ENCODE measurements at regions not wholly inside any gene's neighbourhood (a gene's known extent, or its start where the extent isn't known, plus 50 kb on each side); places are given as distances from the start of the nearest gene placed in this dataset.
A peak's percentile ranks its signal among the peaks of the same experiment; 100 is the strongest.

DNA sequence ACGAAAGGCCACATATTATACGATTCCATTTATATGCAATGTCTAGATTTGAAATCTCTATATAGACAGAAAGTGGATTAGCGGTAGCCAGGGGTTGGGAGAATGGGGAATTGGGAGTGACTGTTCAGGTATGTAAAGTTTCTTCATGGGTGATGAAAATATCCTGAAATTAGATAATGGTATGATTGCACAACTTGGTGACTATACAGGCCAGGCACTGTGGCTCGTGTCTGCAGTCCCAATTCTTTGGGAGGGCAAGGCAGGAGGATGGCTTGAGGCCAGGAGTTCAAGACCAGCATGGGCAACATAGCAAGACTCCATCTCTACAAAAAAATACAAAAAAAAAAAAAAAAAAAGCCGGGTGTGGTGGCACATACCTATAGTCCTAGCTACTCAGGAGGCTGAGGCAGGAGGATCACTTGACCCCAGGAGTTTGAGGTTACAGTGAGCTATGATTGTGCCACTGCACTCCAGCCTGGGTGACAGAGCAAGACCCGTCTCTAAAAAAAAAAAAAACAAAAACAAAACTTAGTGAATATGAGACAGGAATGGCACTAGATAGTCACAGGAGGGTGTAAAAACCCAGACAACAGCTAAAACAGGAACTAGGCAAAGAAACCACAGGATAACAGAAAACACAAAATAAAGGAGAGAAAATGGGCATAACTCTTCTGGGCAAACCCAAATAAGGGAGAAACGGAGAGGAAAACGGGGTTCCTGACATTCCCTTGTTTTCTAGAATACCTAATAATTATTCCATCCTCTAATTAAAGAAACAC, 72.1 kb upstream of the ZNF618 start:
- WGBS: 61% methylated on average over 8 of the region's 8 CpGs
- Histone ChIP-seq H3K27ac (no peak overlapping the region), H3K4me3 (no peak overlapping the region), H3K27me3 (no peaks in the 10 kb centered on the region), H3K36me3 (no peaks in the 10 kb centered on the region), H3K4me1 (peaks cover 6% of the 10 kb centered on the region), H3K9me3 (no peaks in the 10 kb centered on the region)
- DNase-seq (ENCODE audit: low spot score in 2 of 2): no peak
- TF ChIP-seq EP300 (IDR thresholded peaks at IDR 0.05): no peak
- TF ChIP-seq, protein P1, sequence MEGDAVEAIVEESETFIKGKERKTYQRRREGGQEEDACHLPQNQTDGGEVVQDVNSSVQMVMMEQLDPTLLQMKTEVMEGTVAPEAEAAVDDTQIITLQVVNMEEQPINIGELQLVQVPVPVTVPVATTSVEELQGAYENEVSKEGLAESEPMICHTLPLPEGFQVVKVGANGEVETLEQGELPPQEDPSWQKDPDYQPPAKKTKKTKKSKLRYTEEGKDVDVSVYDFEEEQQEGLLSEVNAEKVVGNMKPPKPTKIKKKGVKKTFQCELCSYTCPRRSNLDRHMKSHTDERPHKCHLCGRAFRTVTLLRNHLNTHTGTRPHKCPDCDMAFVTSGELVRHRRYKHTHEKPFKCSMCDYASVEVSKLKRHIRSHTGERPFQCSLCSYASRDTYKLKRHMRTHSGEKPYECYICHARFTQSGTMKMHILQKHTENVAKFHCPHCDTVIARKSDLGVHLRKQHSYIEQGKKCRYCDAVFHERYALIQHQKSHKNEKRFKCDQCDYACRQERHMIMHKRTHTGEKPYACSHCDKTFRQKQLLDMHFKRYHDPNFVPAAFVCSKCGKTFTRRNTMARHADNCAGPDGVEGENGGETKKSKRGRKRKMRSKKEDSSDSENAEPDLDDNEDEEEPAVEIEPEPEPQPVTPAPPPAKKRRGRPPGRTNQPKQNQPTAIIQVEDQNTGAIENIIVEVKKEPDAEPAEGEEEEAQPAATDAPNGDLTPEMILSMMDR (IDR thresholded peaks at IDR 0.05): no peak
- no peak for TF ChIP-seq POLR2AphosphoS5 (IDR thresholded peaks at IDR 0.05)

DNA sequence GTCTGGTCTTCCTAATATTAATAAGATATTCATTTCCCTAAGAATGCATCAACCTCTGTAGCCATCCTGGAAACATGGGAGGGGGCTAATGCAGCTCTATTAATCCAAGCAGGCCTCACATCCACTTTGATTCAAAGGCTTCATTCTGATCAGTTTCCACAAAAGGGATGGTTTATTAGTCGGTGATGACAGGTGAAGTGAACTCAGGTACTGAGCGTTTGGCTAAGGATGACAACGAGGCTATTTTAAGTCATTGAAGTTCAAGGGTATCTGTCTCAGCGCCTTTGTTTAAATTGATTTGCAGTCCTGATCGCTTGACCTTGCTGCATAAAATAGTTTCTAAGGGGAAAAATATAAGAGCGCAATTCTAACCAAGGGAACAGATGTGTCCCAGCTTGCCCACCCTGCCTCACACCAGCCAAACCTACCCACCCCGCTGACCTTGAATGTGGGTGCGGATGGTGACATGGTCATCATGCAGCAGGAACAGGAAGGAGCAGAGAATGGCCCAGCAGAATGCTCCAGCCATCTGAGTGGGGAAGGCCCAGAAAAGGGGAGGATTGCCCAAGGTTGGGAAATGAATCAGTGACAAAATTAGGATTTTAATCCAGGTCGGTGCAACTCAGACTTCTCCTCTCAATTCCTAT, 70.5 kb upstream of the ZNF618 start:
- Histone ChIP-seq H3K27me3 (no peaks in the 10 kb centered on the region), H3K27ac (no peak overlapping the region), H3K4me3 (no peak overlapping the region), H3K9me3 (no peaks in the 10 kb centered on the region), H3K4me1 (peaks cover 6% of the 10 kb centered on the region), H3K36me3 (no peaks in the 10 kb centered on the region)
- DNase-seq (ENCODE audit: low spot score in 2 of 2): no peak
- no peak for TF ChIP-seq POLR2AphosphoS5 (IDR thresholded peaks at IDR 0.05)
- no peak for TF ChIP-seq EP300 (IDR thresholded peaks at IDR 0.05)
- WGBS: 94% methylated on average over 9 of the region's 9 CpGs

DNA sequence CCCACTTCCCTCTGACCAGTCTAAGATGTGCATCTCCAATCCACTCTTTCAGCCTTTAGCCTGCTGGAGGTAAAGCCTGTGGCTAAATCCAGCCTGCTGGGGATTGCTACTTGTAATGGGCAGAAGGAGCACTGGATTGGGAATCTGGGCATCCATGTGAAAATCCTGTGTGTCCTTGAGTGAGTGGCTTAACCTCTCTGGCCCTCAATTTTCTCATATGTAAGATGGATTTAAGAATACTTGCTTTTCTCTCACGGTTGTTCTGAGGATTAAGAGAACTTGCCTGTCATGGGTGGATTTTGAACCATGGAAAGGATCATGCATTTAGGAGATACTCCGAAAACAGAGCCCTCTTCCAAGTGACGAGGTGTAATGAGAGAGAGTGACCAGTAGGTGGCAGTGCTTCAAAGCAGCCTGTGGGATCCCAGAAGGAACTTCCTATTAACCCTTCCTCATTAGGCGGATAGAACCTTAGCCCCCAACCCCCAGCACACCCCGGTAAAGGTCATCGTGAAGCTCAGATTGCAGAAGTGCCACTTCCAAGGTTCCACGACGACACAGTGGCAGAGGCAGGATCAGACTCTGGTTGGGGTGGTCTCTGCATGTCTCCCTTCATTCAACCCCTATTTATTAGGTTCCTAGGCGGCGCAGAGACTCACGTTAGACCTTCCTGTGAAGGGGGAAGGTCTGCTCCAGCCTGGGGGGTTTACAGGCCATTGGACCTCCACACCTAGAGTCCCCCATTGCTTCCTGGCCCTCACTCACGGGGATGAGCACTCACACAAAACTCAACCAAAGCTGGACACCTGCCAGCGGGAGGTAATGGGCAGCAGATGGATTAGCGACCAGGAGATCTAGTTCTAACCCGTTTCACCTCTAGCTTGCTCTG, 68.7 kb upstream of the ZNF618 start:
- WGBS: 16% methylated on average over 15 of the region's 15 CpGs
- no peak for DNase-seq (ENCODE audit: low spot score in 2 of 2)

DNA sequence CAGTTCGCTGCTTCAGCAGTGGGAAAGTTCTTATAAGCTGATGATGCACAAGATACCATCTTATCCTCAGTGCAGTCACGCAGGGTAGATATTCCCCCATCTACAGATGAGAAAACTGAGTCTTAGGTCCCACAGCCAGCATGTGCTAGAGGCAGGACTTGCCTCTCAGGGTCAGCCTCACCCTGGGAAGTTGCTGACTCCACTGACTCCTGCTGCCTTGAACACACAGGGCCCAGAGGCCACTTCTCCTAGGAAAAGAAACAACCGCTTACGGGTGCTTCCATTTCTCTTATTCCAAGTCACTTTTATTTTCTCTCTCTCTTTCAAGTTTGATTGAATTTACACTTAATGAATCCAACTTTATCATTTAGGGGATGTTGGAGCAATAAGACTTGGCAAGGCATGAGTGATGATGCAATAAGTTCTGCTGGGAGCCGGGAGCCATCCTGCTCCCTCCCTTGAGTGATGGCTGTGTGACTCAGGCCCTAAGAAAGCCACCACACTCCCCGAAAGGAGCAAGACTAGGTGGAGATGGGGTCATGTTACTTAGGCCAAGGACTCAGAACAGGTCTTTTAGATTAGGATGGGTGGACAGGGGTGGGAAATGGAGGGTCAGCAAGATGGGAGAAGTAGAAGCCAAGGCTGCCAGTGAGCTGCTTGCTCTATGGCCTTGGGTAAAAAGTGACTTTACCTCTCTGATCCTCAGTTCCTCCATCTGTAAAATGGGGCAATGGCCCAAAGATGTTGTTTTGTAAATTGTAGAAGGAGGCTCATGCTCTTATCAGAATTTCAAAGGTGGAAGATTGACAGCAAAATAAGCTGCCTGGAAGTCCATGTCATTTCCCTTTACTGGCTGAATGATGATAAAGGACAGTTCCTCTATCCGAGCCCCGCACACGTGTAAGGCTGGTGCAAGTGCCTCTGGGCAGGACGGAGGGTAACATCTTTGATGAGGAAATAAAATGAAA, 67.4 kb upstream of the ZNF618 start:
- no peak overlapping the region for H3K4me3 ChIP-seq
- no peak for DNase-seq (ENCODE audit: low spot score in 2 of 2)
- TF ChIP-seq POLR2A (IDR thresholded peaks at IDR 0.05) (no peak), EP300 (IDR thresholded peaks at IDR 0.05) (no peak), POLR2AphosphoS5 (IDR thresholded peaks at IDR 0.05) (no peak)
- TF ChIP-seq, protein P1 (IDR thresholded peaks at IDR 0.05): no peak
- no peaks in the 10 kb centered on the region for H3K27me3 ChIP-seq
- H3K36me3 ChIP-seq: no peaks in the 10 kb centered on the region
- 63% methylated on average over 10 of the region's 10 CpGs for WGBS
- H3K4me1 ChIP-seq: peaks cover 6% of the 10 kb centered on the region
- H3K9me3 ChIP-seq: no peaks in the 10 kb centered on the region
- H3K27ac ChIP-seq: no peak overlapping the region

More for the DNA sequence above, 68.7 kb upstream of the ZNF618 start:
- Histone ChIP-seq H3K36me3 (no peaks in the 10 kb centered on the region), H3K4me3 (no peak overlapping the region), H3K4me1 (peaks cover 6% of the 10 kb centered on the region), H3K9me3 (no peaks in the 10 kb centered on the region), H3K27me3 (no peaks in the 10 kb centered on the region), H3K27ac (no peak overlapping the region)
- TF ChIP-seq, protein P1 (IDR thresholded peaks at IDR 0.05): peak; percentile 67 to 90
- TF ChIP-seq EP300 (IDR thresholded peaks at IDR 0.05) (no peak), POLR2AphosphoS5 (IDR thresholded peaks at IDR 0.05) (no peak), POLR2A (IDR thresholded peaks at IDR 0.05) (no peak)

DNA sequence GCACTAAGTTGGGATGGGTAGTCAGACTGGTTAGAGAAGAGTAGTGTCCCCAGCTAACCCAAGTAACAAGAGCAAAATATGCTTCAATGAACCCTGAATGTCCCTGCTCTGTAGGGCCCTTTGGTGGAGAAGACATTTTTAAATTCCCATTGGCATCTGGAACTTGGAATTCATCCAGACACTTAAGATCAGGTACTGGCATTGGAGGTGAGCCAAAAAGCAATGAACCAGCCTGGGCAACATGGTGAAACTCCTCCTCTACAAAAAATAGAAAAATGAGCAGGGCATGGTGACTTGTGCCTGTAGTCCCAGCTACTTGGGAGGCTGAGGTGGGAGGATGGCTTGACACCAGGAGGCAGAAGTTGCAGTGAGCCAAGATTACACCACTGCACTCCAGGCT, 58.9 kb upstream of the ZNF618 start:
- Histone ChIP-seq H3K27me3 (peaks cover 3% of the 10 kb centered on the region), H3K9me3 (no peaks in the 10 kb centered on the region), H3K36me3 (no peaks in the 10 kb centered on the region), H3K27ac (no peak overlapping the region), H3K4me3 (no peak overlapping the region), H3K4me1 (no peaks in the 10 kb centered on the region)
- DNase-seq (ENCODE audit: low spot score in 2 of 2): no peak
- TF ChIP-seq EP300 (IDR thresholded peaks at IDR 0.05) (no peak), POLR2AphosphoS5 (IDR thresholded peaks at IDR 0.05) (no peak), POLR2A (IDR thresholded peaks at IDR 0.05) (no peak)
- TF ChIP-seq, protein P1 (IDR thresholded peaks at IDR 0.05): no peak

Measured in suprapubic skin (tissue), 4 donors.